Neural progenitor cell (in vitro differentiated cells): ENCODE measurements at regions not wholly inside any gene's neighbourhood (a gene's known extent, or its start where the extent isn't known, plus 50 kb on each side); places are given as distances from the start of the nearest gene placed in this dataset.

ENCODE experiments used
- DNase-seq: peaks from one replicate; pipeline ENCODE4 v3.0.0-alpha.2; 2016; ENCODE audit warnings: low spot score
- H2AFZ ChIP-seq: fragments of 200-600 bp; sonication (generic); replicated peaks from 2 replicates; pipeline ENCODE4 v1.6.1; 2016; ENCODE audit warnings: antibody characterized with exemption
- H3F3A ChIP-seq: fragments of 200-600 bp; sonication (generic); 2 replicates; pipeline ENCODE4 v1.6.1; 2016; ENCODE audit warnings: antibody characterized with exemption, low read depth
- H3K27ac ChIP-seq: fragments of 200-600 bp; sonication (generic); 2 replicates; pipeline ENCODE4 v1.5.1; 2016; ENCODE audit warnings: mild to moderate bottlenecking
- H3K27me3 ChIP-seq: fragments of 200-600 bp; sonication (generic); 2 replicates; pipeline ENCODE4 v1.6.1; 2016; ENCODE audit warnings: mild to moderate bottlenecking, moderate library complexity
- H3K36me3 ChIP-seq: fragments of 200-600 bp; sonication (generic); 2 replicates; pipeline ENCODE4 v1.5.1; 2016
- H3K4me1 ChIP-seq: fragments of 200-600 bp; sonication (generic); 2 replicates; pipeline ENCODE4 v1.6.1; 2016; ENCODE audit warnings: mixed run types
- H3K4me2 ChIP-seq: fragments of 200-600 bp; sonication (generic); 2 replicates; pipeline ENCODE4 v1.6.1; 2016
- H3K4me3 ChIP-seq: fragments of 200-600 bp; sonication (generic); 2 replicates; pipeline ENCODE4 v1.5.1; 2016
- H3K79me2 ChIP-seq: fragments of 200-600 bp; sonication (generic); 2 replicates; pipeline ENCODE4 v1.6.1; 2016; ENCODE audit warnings: low read depth
- H3K9ac ChIP-seq: fragments of 200-600 bp; sonication (generic); 2 replicates; pipeline ENCODE4 v1.6.1; 2016
- H3K9me3 ChIP-seq: fragments of 200-600 bp; sonication (generic); 2 replicates; pipeline ENCODE4 v1.5.1; 2016; ENCODE audit warnings: low read depth
- H4K20me1 ChIP-seq: fragments of 200-600 bp; sonication (generic); 2 replicates; pipeline ENCODE4 v1.6.1; 2016; ENCODE audit warnings: low read depth
- H3K27ac Mint-ChIP-seq: 3 replicates; pipeline ENCODE4 v1.8.0; 2021; ENCODE audit warnings: mixed read lengths
- H3K27me3 Mint-ChIP-seq: 2 replicates; pipeline ENCODE4 v1.8.0; 2022; ENCODE audit warnings: low read depth, mild to moderate bottlenecking, inconsistent platforms, moderate library complexity, mixed read lengths; ENCODE audit not compliant: insufficient read depth
- H3K36me3 Mint-ChIP-seq: 3 replicates; pipeline ENCODE4 v1.8.0; 2021; ENCODE audit warnings: mixed read lengths
- H3K4me1 Mint-ChIP-seq: 3 replicates; pipeline ENCODE4 v1.8.0; 2021; ENCODE audit warnings: mixed read lengths
- H3K4me3 Mint-ChIP-seq: 3 replicates; pipeline ENCODE4 v1.8.0; 2021; ENCODE audit warnings: mild to moderate bottlenecking, moderate library complexity, mixed read lengths
- H3K9me3 Mint-ChIP-seq: 3 replicates; pipeline ENCODE4 v1.8.0; 2020; ENCODE audit warnings: mixed read lengths
- CTCF ChIP-seq: fragments of 200-600 bp; sonication (generic); IDR thresholded peaks from 2 replicates; pipeline ENCODE4 v1.5.1; 2017; ENCODE audit warnings: antibody characterized with exemption, mild to moderate bottlenecking
- EZH2 ChIP-seq: fragments of 200-600 bp; sonication (generic); IDR thresholded peaks from 2 replicates; pipeline ENCODE4 v1.6.1; 2017; ENCODE audit warnings: antibody characterized with exemption, mild to moderate bottlenecking, moderate library complexity
- EZH2phosphoT487 ChIP-seq: fragments of 200-600 bp; sonication (generic); IDR thresholded peaks from 2 replicates; pipeline ENCODE4 v1.6.1; 2017; ENCODE audit warnings: antibody characterized with exemption

DNA sequence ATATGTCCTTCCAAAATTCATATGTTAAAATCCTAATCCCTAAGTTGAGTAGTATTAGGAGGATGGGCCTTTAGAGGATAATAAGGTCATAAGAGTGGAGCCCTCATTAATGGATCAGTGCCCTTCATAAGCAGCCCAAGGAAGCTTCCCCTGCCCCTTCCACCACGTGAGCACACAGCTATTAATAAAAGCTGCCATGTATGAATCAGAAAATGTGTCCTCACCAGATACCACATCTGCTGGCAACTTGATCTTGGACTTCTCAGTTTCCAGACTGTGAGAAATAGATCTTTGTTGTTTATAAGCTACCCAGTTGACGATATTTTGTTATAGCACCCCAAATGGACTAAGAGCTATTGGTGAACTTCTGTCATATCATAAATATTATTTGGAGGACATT, 207.7 kb upstream of the HDDC2 start:
- Histone ChIP-seq H3K4me2 (no peak overlapping the region), H3K4me3 (no peak overlapping the region), H3K79me2 (no peaks in the 10 kb centered on the region), H3K36me3 (no peaks in the 10 kb centered on the region), H3K4me1 (no peaks in the 10 kb centered on the region), H3F3A (no peaks in the 10 kb centered on the region), H3K9me3 (peaks cover 5% of the 10 kb centered on the region), H3K27me3 (no peaks in the 10 kb centered on the region), H4K20me1 (no peaks in the 10 kb centered on the region), H3K27ac (no peak overlapping the region), H3K9ac (no peak overlapping the region), H2AFZ (no peak overlapping the region)
- no peaks in the 10 kb centered on the region for H3K27me3 Mint-ChIP-seq
- H3K27ac Mint-ChIP-seq: no peak overlapping the region
- DNase-seq: no peak
- no peak overlapping the region for H3K4me3 Mint-ChIP-seq
- TF ChIP-seq EZH2phosphoT487 (no peak), EZH2 (no peak), CTCF (no peak)
- H3K9me3 Mint-ChIP-seq: peaks cover 6% of the 10 kb centered on the region
- H3K36me3 Mint-ChIP-seq: no peaks in the 10 kb centered on the region
- no peaks in the 10 kb centered on the region for H3K4me1 Mint-ChIP-seq

GRCh38 chr6:125510405-125510804, 208.6 kb upstream of the HDDC2 start:
- H3K27ac ChIP-seq: no peak overlapping the region
- no peaks in the 10 kb centered on the region for H3F3A ChIP-seq
- no peaks in the 10 kb centered on the region for H3K27me3 ChIP-seq
- no peak for DNase-seq
- H3K36me3 ChIP-seq: no peaks in the 10 kb centered on the region
- H3K79me2 ChIP-seq: no peaks in the 10 kb centered on the region
- H3K9me3 ChIP-seq: peaks cover 5% of the 10 kb centered on the region
- no peaks in the 10 kb centered on the region for H3K4me1 ChIP-seq
- H3K9ac ChIP-seq: no peak overlapping the region
- H3K36me3 Mint-ChIP-seq: no peaks in the 10 kb centered on the region
- H3K4me3 Mint-ChIP-seq: no peak overlapping the region
- no peak overlapping the region for H3K4me3 ChIP-seq
- no peaks in the 10 kb centered on the region for H4K20me1 ChIP-seq
- H3K27me3 Mint-ChIP-seq: no peaks in the 10 kb centered on the region
- peaks cover 6% of the 10 kb centered on the region for H3K9me3 Mint-ChIP-seq
- H3K4me2 ChIP-seq: no peak overlapping the region
- H2AFZ ChIP-seq: no peak overlapping the region
- no peaks in the 10 kb centered on the region for H3K4me1 Mint-ChIP-seq
- H3K27ac Mint-ChIP-seq: no peak overlapping the region
- TF ChIP-seq EZH2 (no peak), CTCF (peak; percentile 12)

GRCh38 chr6:125511809-125512396, 210.1 kb upstream of the HDDC2 start:
- H3K4me1 Mint-ChIP-seq: no peaks in the 10 kb centered on the region
- H3K27me3 ChIP-seq: no peaks in the 10 kb centered on the region
- H2AFZ ChIP-seq: no peak overlapping the region
- H3K9ac ChIP-seq: no peak overlapping the region
- no peak overlapping the region for H3K4me3 Mint-ChIP-seq
- no peak overlapping the region for H3K27ac ChIP-seq
- H3K4me3 ChIP-seq: no peak overlapping the region
- H3K27me3 Mint-ChIP-seq: no peaks in the 10 kb centered on the region
- no peaks in the 10 kb centered on the region for H3K4me1 ChIP-seq
- no peaks in the 10 kb centered on the region for H3K36me3 ChIP-seq
- no peaks in the 10 kb centered on the region for H3F3A ChIP-seq
- no peaks in the 10 kb centered on the region for H4K20me1 ChIP-seq
- no peaks in the 10 kb centered on the region for H3K9me3 ChIP-seq
- no peak overlapping the region for H3K4me2 ChIP-seq
- peaks cover 12% of the 10 kb centered on the region for H3K9me3 Mint-ChIP-seq
- TF ChIP-seq EZH2phosphoT487 (no peak), EZH2 (no peak), CTCF (no peak)
- H3K27ac Mint-ChIP-seq: no peak overlapping the region
- no peaks in the 10 kb centered on the region for H3K79me2 ChIP-seq
- no peaks in the 10 kb centered on the region for H3K36me3 Mint-ChIP-seq
- DNase-seq: no peak
